ENCODE measurements at regions not wholly inside any gene's neighbourhood (a gene's known extent, or its start where the extent isn't known, plus 50 kb on each side); places are given as distances from the start of the nearest gene placed in this dataset.
A peak's percentile ranks its signal among the peaks of the same experiment; 100 is the strongest.

- TF ChIP-seq, protein P1, sequence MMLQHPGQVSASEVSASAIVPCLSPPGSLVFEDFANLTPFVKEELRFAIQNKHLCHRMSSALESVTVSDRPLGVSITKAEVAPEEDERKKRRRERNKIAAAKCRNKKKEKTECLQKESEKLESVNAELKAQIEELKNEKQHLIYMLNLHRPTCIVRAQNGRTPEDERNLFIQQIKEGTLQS (IDR thresholded peaks at IDR 0.05; ENCODE audit: borderline replicate concordance, extremely low read depth, low read depth, low read length): no peak
- TF ChIP-seq RCOR1 (conservative IDR thresholded peaks at IDR 0.05; ENCODE audit: low read depth, low read length) (no peak), BACH1 (IDR thresholded peaks at IDR 0.05; ENCODE audit: borderline replicate concordance) (peak; percentile 57), PAX5 (IDR thresholded peaks at IDR 0.05; ENCODE audit: borderline replicate concordance, low read depth, low read length) (peak; percentile 79), KDM1A (IDR thresholded peaks at IDR 0.05; ENCODE audit: borderline replicate concordance) (no peak), SKIL (IDR thresholded peaks at IDR 0.05; ENCODE audit: low read depth, poor library complexity, severe bottlenecking) (peak; percentile 58), MXI1 (IDR thresholded peaks at IDR 0.05; ENCODE audit: low read depth, low read length) (0 out of 2 replicates have a peak, but pooled peaks have one; percentile 54), CTCF (IDR thresholded peaks at IDR 0.05 in 2 of 3, conservative IDR thresholded peaks at IDR 0.05 in 1 of 3; ENCODE audit: control insufficient read depth in 2 of 3, extremely low read depth in 1 of 3, insufficient read depth in 1 of 3, low read depth in 3 of 3, low read length in 3 of 3) (peak; percentile 67 to 73 (median 69)), CBX5 (IDR thresholded peaks at IDR 0.05; ENCODE audit: low read depth) (0 out of 2 replicates have a peak, but pooled peaks have one; percentile 3), ZNF274 (IDR thresholded peaks at IDR 0.05; ENCODE audit: insufficient read depth, insufficient read length) (no peak), MTA3 (IDR thresholded peaks at IDR 0.05; ENCODE audit: borderline replicate concordance, low read length) (peak; percentile 74; the same call in 1 of the 2 replicates), EP300 (IDR thresholded peaks at IDR 0.05; ENCODE audit: borderline replicate concordance in 1 of 2, control insufficient read depth in 1 of 2, low read depth in 2 of 2, low read length in 2 of 2) (peak; percentile 86 to 91; a peak in 3 of 4 replicates), HDAC2 (IDR thresholded peaks at IDR 0.05) (no peak), BCL11A (IDR thresholded peaks at IDR 0.05; ENCODE audit: low read depth, low read length) (peak; percentile 98), SUZ12 (IDR thresholded peaks at IDR 0.05; ENCODE audit: unreplicated experiment) (no peak), MTA2 (IDR thresholded peaks at IDR 0.05; ENCODE audit: low read depth) (peak; percentile 95), MYB (IDR thresholded peaks at IDR 0.05; ENCODE audit: borderline replicate concordance, low read depth, low read length) (no peak), SMARCA5 (IDR thresholded peaks at IDR 0.05) (no peak), EZH2 (IDR thresholded peaks at IDR 0.05; ENCODE audit: borderline replicate concordance, control insufficient read depth, low read depth, low read length) (no peak), ATF2 (IDR thresholded peaks at IDR 0.05; ENCODE audit: low read length) (peak; percentile 86), SMC3 (IDR thresholded peaks at IDR 0.05; ENCODE audit: borderline replicate concordance, low read length) (peak; percentile 81), POLR2A (IDR thresholded peaks at IDR 0.05; ENCODE audit: low read depth, low read length) (no peak)
- TF ChIP-seq, protein P2, sequence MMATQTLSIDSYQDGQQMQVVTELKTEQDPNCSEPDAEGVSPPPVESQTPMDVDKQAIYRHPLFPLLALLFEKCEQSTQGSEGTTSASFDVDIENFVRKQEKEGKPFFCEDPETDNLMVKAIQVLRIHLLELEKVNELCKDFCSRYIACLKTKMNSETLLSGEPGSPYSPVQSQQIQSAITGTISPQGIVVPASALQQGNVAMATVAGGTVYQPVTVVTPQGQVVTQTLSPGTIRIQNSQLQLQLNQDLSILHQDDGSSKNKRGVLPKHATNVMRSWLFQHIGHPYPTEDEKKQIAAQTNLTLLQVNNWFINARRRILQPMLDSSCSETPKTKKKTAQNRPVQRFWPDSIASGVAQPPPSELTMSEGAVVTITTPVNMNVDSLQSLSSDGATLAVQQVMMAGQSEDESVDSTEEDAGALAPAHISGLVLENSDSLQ (IDR thresholded peaks at IDR 0.05): no peak; the same call in 1 of the 2 replicates
Measured at GRCh38 chr18:34322365-34323289, 97.9 kb upstream of the NOL4 start (continued).

Measured in GM12878 (cell line).